ENCODE measurements at regions not wholly inside any gene's neighbourhood (a gene's known extent, or its start where the extent isn't known, plus 50 kb on each side); places are given as distances from the start of the nearest gene placed in this dataset.

- Histone ChIP-seq H3K9me3 (no peaks in the 10 kb centered on the region), H3K4me1 (no peaks in the 10 kb centered on the region), H3K4me3 (no peak overlapping the region), H3K27me3 (no peaks in the 10 kb centered on the region), H3K36me3 (no peaks in the 10 kb centered on the region), H3K27ac (no peak overlapping the region)
- intact Hi-C loops (cut with DNase I) = no loop called here
- TF ChIP-seq CTCF (IDR thresholded peaks at IDR 0.05) = no peak
- no peak for TF ChIP-seq POLR2A (IDR thresholded peaks at IDR 0.05)
- 24% methylated on average over 2 of the region's 2 CpGs for WGBS (ENCODE audit: insufficient coverage, low coverage, low lambda C conversion rate, missing lambda C conversion rate)
- DNase-seq (no peak), ATAC-seq (no peak)
These were observed 283.1 kb upstream of the SPANXN4 start for GRCh38 chrX:142742581-142742980.

DNA sequence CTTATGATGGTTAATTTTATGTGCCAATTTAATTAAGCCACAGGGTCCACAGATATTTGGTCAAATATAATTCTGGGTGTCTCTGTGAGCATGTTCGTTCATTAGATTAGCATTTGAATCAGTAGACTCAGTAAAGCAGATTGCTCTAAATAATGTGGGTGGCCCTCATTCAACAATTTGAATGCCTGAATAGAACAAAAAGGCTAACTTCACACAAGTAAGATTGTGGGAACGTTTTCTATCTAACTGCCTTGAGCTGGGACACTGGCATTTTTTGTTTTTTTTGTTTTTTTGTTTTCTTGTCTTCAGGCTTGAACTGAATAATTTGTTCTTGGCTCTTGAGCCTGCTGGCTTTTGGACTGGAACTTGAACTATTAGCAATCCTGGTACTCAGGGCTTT, 292.4 kb upstream of the SPANXN4 start:
- no peaks in the 10 kb centered on the region for H3K4me1 ChIP-seq
- ATAC-seq (no peak), DNase-seq (no peak)
- H3K27ac ChIP-seq = no peak overlapping the region
- intact Hi-C loops (cut with DNase I) = no loop called here
- no peak overlapping the region for H3K4me3 ChIP-seq
- 28% methylated on average over 2 of the region's 2 CpGs for WGBS (ENCODE audit: insufficient coverage, low coverage, low lambda C conversion rate, missing lambda C conversion rate)
- no peak for TF ChIP-seq POLR2A (IDR thresholded peaks at IDR 0.05)
- no peak for TF ChIP-seq CTCF (IDR thresholded peaks at IDR 0.05)
- no peaks in the 10 kb centered on the region for H3K36me3 ChIP-seq
- H3K27me3 ChIP-seq = no peaks in the 10 kb centered on the region
- H3K9me3 ChIP-seq = no peaks in the 10 kb centered on the region

DNA sequence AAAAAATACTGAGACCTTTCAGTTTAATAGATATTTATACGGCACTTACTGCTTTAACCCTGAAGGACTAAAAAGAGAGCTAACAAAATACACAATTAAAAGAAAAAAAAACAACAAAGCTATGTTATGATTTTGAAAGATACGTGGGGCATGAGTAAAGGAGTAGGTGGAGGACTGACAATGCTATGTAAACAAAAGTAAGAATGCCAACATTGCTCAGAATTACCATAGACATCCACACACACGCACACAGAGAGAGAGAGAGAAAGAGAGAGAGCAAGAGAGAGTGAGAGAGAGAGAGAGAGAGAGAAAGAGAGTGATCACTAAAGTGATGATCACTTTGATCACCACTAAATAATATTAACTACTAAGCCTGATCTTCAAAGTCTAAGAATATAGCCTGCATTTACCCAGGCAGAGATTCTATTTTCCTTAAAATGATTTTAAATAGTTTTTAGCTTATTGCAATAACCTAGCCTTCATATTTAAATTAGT, 313.9 kb upstream of the SPANXN4 start:
- Histone ChIP-seq H3K9me3 (no peaks in the 10 kb centered on the region), H3K27me3 (peaks cover 0 to 5% of the 10 kb centered on the region in 2 donors), H3K27ac (no peak overlapping the region), H3K36me3 (no peaks in the 10 kb centered on the region), H3K4me1 (no peaks in the 10 kb centered on the region), H3K4me3 (no peak overlapping the region)
- DNase-seq (no peak), ATAC-seq (no peak)
- WGBS (ENCODE audit: insufficient coverage, low coverage, low lambda C conversion rate, missing lambda C conversion rate) = 25% methylated on average over 3 of the region's 3 CpGs
- intact Hi-C loops (cut with DNase I) = no loop called here
- TF ChIP-seq CTCF (IDR thresholded peaks at IDR 0.05) (no peak), POLR2A (IDR thresholded peaks at IDR 0.05) (no peak)

GRCh38 chrX:142702749-142703148, 323.0 kb upstream of the SPANXN4 start:
- DNase-seq = no peak
- Histone ChIP-seq H3K4me1 (no peaks in the 10 kb centered on the region), H3K9me3 (no peaks in the 10 kb centered on the region), H3K27me3 (no peaks in the 10 kb centered on the region), H3K27ac (no peak overlapping the region), H3K36me3 (no peaks in the 10 kb centered on the region), H3K4me3 (no peak overlapping the region)
- intact Hi-C loops (cut with DNase I) = no loop called here
- 16% methylated on average over 2 of the region's 2 CpGs for WGBS (ENCODE audit: insufficient coverage, low coverage, low lambda C conversion rate, missing lambda C conversion rate)
- TF ChIP-seq CTCF (IDR thresholded peaks at IDR 0.05) (no peak), POLR2A (IDR thresholded peaks at IDR 0.05) (no peak)
- ATAC-seq = no peak

DNA sequence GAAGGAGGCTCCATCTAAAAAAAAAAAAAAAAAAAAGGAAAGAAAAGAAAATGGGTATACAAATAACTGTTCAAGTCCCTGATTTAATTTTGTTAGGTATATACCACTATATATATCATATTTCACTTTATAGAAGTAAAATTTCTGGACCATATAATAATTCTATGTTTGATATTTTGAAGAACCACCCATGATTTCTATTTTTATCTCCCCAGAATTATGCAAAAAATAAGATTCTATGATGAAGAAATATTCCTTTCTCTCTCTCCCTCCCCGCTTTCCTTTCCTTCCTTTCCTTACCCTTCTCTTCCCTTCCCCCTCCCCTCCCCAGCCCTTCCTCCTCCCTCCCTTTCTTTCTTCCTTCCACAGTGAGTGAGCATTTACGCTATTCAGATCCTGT, 337.5 kb upstream of the SPANXN4 start:
- ATAC-seq = no peak
- no peak for DNase-seq
- 67% methylated on average over 2 of the region's 2 CpGs for WGBS (ENCODE audit: insufficient coverage, low coverage, low lambda C conversion rate, missing lambda C conversion rate)
- TF ChIP-seq POLR2A (IDR thresholded peaks at IDR 0.05) = no peak
- no peak for TF ChIP-seq CTCF (IDR thresholded peaks at IDR 0.05)
- no peaks in the 10 kb centered on the region for H3K36me3 ChIP-seq
- no peaks in the 10 kb centered on the region for H3K4me1 ChIP-seq
- H3K9me3 ChIP-seq = no peaks in the 10 kb centered on the region
- no peak overlapping the region for H3K27ac ChIP-seq
- no peak overlapping the region for H3K4me3 ChIP-seq
- intact Hi-C loops (cut with DNase I) = no loop called here
- H3K27me3 ChIP-seq = no peaks in the 10 kb centered on the region

Data from right lobe of liver (tissue), 6 donors.